Mesendoderm (in vitro differentiated cells): ENCODE measurements at regions not wholly inside any gene's neighbourhood (a gene's known extent, or its start where the extent isn't known, plus 50 kb on each side); places are given as distances from the start of the nearest gene placed in this dataset.

Source experiments
- DNase-seq: peaks from one replicate; pipeline ENCODE4 v3.0.0; 2013
- H2AK5ac ChIP-seq: 2 replicates; pipeline ENCODE4 v1.6.1; 2013; ENCODE audit warnings: low read length, inconsistent platforms
- H2BK120ac ChIP-seq: 2 replicates; pipeline ENCODE4 v1.6.1; 2013; ENCODE audit warnings: low read depth, mild to moderate bottlenecking, low read length, moderate library complexity, mixed read lengths
- H2BK15ac ChIP-seq: replicated peaks from 2 replicates; pipeline ENCODE4 v1.6.1; 2013; ENCODE audit warnings: low read depth, mild to moderate bottlenecking, moderate library complexity
- H2BK5ac ChIP-seq: 2 replicates; pipeline ENCODE4 v1.6.1; 2013; ENCODE audit warnings: low read length, inconsistent platforms
- H3K18ac ChIP-seq: 2 replicates; pipeline ENCODE4 v1.6.1; 2013; ENCODE audit warnings: mild to moderate bottlenecking, low read length, mixed read lengths
- H3K23ac ChIP-seq: one replicate; pipeline ENCODE4 v1.6.1; 2013; ENCODE audit warnings: low read length
- H3K27ac ChIP-seq: 2 replicates; pipeline ENCODE4 v1.5.1; 2013; ENCODE audit warnings: low read depth, mild to moderate bottlenecking, inconsistent platforms, low read length, moderate library complexity
- H3K27me3 ChIP-seq: 2 replicates; pipeline ENCODE4 v1.6.1; 2013; ENCODE audit warnings: low read length, control low read depth, mild to moderate bottlenecking, inconsistent platforms; ENCODE audit not compliant: insufficient read depth, poor library complexity
- H3K36me3 ChIP-seq: 2 replicates; pipeline ENCODE4 v1.6.1; 2013; ENCODE audit warnings: low read length, inconsistent platforms; ENCODE audit not compliant: control insufficient read depth, insufficient read depth
- H3K4ac ChIP-seq: one replicate; pipeline ENCODE4 v1.6.1; 2013; ENCODE audit warnings: low read depth, mild to moderate bottlenecking, low read length, moderate library complexity
- H3K4me1 ChIP-seq: 2 replicates; pipeline ENCODE4 v1.6.1; 2013; ENCODE audit warnings: low read depth, low read length, inconsistent platforms; ENCODE audit not compliant: control insufficient read depth
- H3K4me2 ChIP-seq: 2 replicates; pipeline ENCODE4 v1.6.1; 2013; ENCODE audit warnings: low read length
- H3K4me3 ChIP-seq: 2 replicates; pipeline ENCODE4 v1.5.1; 2013; ENCODE audit warnings: mild to moderate bottlenecking, low read length
- H3K56ac ChIP-seq: one replicate; pipeline ENCODE4 v1.6.1; 2013; ENCODE audit warnings: low read length
- H3K79me1 ChIP-seq: 2 replicates; pipeline ENCODE4 v1.6.1; 2013; ENCODE audit warnings: low read length, inconsistent platforms
- H3K79me2 ChIP-seq: 2 replicates; pipeline ENCODE4 v1.6.1; 2013; ENCODE audit warnings: mild to moderate bottlenecking, low read length; ENCODE audit not compliant: control insufficient read depth, insufficient read depth
- H3K9ac ChIP-seq: 2 replicates; pipeline ENCODE4 v1.6.1; 2013; ENCODE audit warnings: low read length, inconsistent platforms
- H4K5ac ChIP-seq: one replicate; pipeline ENCODE4 v1.6.1; 2013; ENCODE audit warnings: low read length
- H4K8ac ChIP-seq: one replicate; pipeline ENCODE4 v1.6.1; 2013; ENCODE audit warnings: low read depth, mild to moderate bottlenecking, control low read depth, low read length, moderate library complexity
- WGBS: extraction: QIAGEN DNeasy Blood & Tissue Kit; methylation state at CpG from one replicate; pipeline ENCODE4 v1.1.7; 2013; ENCODE audit warnings: low lambda C conversion rate, missing lambda C conversion rate; ENCODE audit not compliant: insufficient coverage; ENCODE audit errors: extremely low coverage; 5-methylcytosine and 5-hydroxymethylcytosine counted together

DNA sequence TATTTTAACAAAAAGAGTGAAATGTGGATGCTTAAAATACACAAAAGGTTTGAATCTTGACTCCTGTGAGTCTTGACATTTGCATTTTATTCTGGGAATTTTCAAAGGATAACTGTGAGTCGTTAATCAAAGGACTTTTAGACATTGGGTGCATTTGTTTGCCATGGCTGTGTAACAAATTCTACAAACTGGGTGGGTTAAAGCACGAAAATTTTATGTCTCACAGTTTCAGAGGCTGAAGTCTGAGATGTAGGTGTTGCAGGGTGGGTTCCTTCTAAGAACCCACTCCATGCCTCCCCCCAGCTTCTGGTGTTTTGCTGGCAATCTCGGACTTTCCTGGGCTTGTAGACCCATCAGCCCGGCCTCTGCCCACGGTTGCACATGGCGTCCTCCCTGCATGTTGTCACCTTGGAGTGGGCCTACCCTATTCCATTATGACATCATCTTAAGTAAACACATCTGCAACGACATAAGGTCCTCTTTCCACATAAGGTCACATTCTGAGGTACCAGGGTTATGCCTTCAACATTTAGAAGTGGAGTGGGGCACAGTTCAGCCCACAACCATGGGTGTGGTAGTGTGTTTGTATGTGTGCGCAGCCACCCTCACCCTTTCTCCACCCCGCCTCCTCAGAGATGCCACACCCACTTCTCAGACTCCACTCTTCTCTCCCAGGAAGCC lies 113.1 kb downstream of the FOXA2 start:
- no CpG with 5 or more reads among the region's 9 CpGs for WGBS
- H3K4me3 ChIP-seq = no peak overlapping the region
- H3K79me2 ChIP-seq = no peaks in the 10 kb centered on the region
- no peak overlapping the region for H4K5ac ChIP-seq
- DNase-seq = no peak
- H3K4me1 ChIP-seq = no peaks in the 10 kb centered on the region
- no peak overlapping the region for H3K4ac ChIP-seq
- no peaks in the 10 kb centered on the region for H3K79me1 ChIP-seq
- H3K27ac ChIP-seq = no peak overlapping the region
- H4K8ac ChIP-seq = no peak overlapping the region
- no peak overlapping the region for H3K23ac ChIP-seq
- no peak overlapping the region for H3K18ac ChIP-seq
- H2AK5ac ChIP-seq = no peak overlapping the region
- H2BK15ac ChIP-seq = no peak overlapping the region
- no peak overlapping the region for H3K56ac ChIP-seq
- no peak overlapping the region for H3K9ac ChIP-seq
- H2BK120ac ChIP-seq = no peak overlapping the region
- H3K4me2 ChIP-seq = no peak overlapping the region
- H3K36me3 ChIP-seq = no peaks in the 10 kb centered on the region
- H3K27me3 ChIP-seq = no peaks in the 10 kb centered on the region
- H2BK5ac ChIP-seq = no peak overlapping the region

DNA sequence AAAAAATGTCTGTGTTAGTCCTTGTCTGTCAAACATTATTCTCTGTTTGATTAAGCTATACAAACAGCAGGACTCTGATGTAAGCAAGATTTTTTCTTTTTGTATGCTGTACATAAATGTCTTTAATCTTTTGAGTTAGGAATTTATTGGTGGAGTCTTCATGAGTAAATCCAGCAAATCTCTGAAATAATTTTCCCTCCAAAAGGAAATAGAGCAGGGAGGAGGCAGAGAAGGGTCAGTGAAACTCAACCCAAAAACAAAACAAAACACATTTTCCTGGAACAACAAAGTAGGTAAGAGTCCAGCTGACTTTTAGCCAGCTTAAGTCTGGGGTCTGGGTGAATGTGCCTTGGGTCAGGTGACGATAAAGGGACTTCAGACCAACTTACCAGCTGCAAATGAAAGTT lies 113.7 kb downstream of the FOXA2 start:
- Histone ChIP-seq H3K4me3 (no peak overlapping the region), H3K9ac (no peak overlapping the region), H3K4ac (no peak overlapping the region), H3K56ac (no peak overlapping the region), H3K79me1 (no peaks in the 10 kb centered on the region), H3K23ac (no peak overlapping the region), H4K5ac (no peak overlapping the region), H3K4me2 (no peak overlapping the region), H2BK5ac (no peak overlapping the region), H2BK120ac (no peak overlapping the region), H3K27ac (no peak overlapping the region), H2AK5ac (no peak overlapping the region), H3K36me3 (no peaks in the 10 kb centered on the region), H4K8ac (no peak overlapping the region), H3K79me2 (no peaks in the 10 kb centered on the region), H3K27me3 (no peaks in the 10 kb centered on the region), H2BK15ac (no peak overlapping the region), H3K18ac (no peak overlapping the region), H3K4me1 (no peaks in the 10 kb centered on the region)
- no CpG with 5 or more reads among the region's 1 CpG for WGBS
- no peak for DNase-seq

DNA sequence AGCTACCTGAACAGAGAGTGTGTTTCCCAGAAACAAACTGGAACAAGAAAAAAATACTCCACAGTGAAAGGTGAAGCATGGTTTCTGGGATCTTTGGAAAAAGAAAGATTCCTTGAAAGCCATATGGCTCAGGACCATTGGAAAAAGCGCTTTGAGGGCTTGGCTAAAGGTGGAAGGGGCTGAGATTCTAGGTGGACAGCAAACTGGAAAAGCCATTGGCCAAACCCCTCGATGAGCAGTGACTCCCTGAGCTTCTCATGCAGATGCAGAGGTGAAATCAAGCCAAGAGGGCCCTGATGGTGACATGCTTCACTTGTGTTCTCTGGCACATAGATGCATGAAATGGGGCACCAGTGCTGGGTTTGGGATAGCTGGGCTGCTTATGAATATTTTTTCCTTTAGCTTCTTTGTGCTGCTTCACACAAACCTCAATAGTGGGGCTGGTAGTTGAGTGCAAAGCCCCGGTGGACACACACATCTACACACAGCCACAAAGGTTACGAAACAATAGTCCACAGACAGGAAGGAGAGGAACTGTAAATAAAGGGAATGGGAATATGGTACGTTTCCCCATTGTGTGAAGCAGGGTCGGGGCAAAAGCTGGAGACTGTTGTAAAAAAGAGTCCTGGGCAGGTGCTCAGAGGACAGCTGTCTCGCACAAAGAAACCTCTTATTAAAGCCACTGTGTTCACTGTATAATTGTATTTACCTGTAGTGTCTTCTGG lies 117.8 kb downstream of the FOXA2 start:
- Histone ChIP-seq H3K36me3 (no peaks in the 10 kb centered on the region), H2AK5ac (no peak overlapping the region), H3K18ac (no peak overlapping the region), H3K4me2 (no peak overlapping the region), H3K27me3 (no peaks in the 10 kb centered on the region), H2BK5ac (no peak overlapping the region), H2BK15ac (no peak overlapping the region), H3K4ac (no peak overlapping the region), H3K56ac (no peak overlapping the region), H3K9ac (no peak overlapping the region), H2BK120ac (no peak overlapping the region), H3K4me1 (no peaks in the 10 kb centered on the region), H3K79me1 (no peaks in the 10 kb centered on the region), H4K5ac (no peak overlapping the region), H3K79me2 (no peaks in the 10 kb centered on the region), H4K8ac (no peak overlapping the region), H3K4me3 (no peak overlapping the region), H3K27ac (no peak overlapping the region), H3K23ac (no peak overlapping the region)
- WGBS = no CpG with 5 or more reads among the region's 7 CpGs
- no peak for DNase-seq

DNA sequence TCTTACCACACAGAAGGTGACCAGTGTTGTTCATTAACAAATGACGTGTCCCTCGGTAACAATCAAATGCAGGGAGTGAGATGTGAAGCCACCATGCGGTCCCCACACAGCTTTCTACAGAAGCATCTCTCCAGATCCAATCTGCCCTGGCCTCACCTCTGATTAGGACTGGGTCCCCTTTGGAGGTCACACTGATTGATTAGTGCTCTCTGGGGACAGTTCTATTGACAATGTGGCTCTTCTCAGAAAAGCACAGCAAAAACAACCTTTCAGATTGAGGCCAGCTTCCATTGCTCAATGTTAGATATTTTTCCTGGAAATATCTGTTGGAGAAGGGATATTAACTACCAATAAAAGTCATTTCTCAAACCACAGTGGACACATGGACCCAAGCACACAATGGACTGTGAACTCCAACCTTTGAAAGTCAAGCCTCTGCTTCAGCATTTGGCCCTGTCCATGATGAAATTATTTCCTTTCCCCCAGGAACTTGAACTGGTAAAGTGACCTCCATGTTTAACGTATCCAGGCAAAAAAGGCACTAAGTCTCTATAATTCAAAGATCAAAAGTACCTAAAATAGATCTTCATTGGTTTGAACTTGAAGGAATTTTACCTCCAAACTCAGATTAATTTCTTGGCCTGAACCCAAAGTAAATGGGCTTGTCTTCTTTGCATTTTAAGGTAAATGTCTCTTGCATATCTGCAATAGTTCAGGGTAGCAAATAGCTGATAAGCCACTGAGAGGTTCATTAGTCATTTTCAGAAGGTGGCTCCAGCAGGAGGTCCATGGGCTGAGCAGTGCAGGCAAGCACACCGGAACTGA lies 118.5 kb downstream of the FOXA2 start:
- Histone ChIP-seq H2BK120ac (no peak overlapping the region), H4K5ac (no peak overlapping the region), H2BK15ac (no peak overlapping the region), H4K8ac (no peak overlapping the region), H3K18ac (no peak overlapping the region), H3K4me3 (no peak overlapping the region), H3K4me1 (no peaks in the 10 kb centered on the region), H3K4ac (no peak overlapping the region), H2AK5ac (no peak overlapping the region), H3K9ac (no peak overlapping the region), H2BK5ac (no peak overlapping the region), H3K56ac (no peak overlapping the region), H3K27ac (no peak overlapping the region), H3K36me3 (no peaks in the 10 kb centered on the region), H3K79me1 (no peaks in the 10 kb centered on the region), H3K27me3 (no peaks in the 10 kb centered on the region), H3K4me2 (no peak overlapping the region), H3K79me2 (no peaks in the 10 kb centered on the region), H3K23ac (no peak overlapping the region)
- no peak for DNase-seq
- WGBS = no CpG with 5 or more reads among the region's 5 CpGs

DNA sequence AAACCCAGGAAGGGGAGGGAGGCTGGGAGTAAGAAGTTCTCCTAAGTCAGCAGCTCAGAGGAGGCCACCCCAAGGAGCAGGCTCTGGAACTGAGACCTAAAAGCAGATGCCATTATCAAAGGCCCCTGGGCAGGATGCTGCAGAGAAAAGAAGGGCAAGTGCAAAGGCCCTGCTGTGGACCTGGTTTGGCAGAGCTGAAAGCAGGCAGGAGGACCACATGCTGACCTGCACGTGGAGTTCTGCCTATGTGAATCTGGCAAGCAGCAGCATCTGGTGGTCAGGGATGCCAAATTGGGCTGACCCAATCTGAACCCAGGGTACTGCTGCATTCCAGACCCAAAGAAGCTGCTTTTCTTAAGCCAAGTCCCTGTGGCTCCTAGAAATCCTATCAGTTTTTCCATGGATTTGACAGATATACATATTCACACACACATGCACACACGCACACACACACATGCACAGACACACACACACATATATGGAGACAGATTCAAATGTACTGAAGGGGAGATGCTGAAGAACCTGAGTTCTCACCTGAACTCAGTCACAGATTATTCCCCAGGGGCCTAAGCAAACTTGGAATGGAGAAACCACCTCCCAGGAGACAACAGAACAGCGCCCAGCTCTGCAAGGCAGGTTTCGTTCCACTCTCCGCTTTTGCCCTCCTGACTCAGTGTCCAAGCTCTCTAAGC lies 119.9 kb downstream of the FOXA2 start:
- H3K4me1 ChIP-seq = no peaks in the 10 kb centered on the region
- H3K36me3 ChIP-seq = no peaks in the 10 kb centered on the region
- H3K56ac ChIP-seq = no peak overlapping the region
- no peak overlapping the region for H2BK120ac ChIP-seq
- no peak overlapping the region for H3K9ac ChIP-seq
- no peak overlapping the region for H3K27ac ChIP-seq
- H3K4me2 ChIP-seq = no peak overlapping the region
- H3K18ac ChIP-seq = no peak overlapping the region
- H3K79me1 ChIP-seq = no peaks in the 10 kb centered on the region
- H3K79me2 ChIP-seq = no peaks in the 10 kb centered on the region
- no peak overlapping the region for H4K8ac ChIP-seq
- no peak overlapping the region for H2AK5ac ChIP-seq
- no CpG with 5 or more reads among the region's 5 CpGs for WGBS
- DNase-seq = no peak
- no peak overlapping the region for H2BK15ac ChIP-seq
- H3K23ac ChIP-seq = no peak overlapping the region
- no peak overlapping the region for H2BK5ac ChIP-seq
- H3K27me3 ChIP-seq = no peaks in the 10 kb centered on the region
- no peak overlapping the region for H3K4me3 ChIP-seq
- H4K5ac ChIP-seq = no peak overlapping the region
- H3K4ac ChIP-seq = no peak overlapping the region
